GM19240 (cell line): ENCODE measurements at regions not wholly inside any gene's neighbourhood (a gene's known extent, or its start where the extent isn't known, plus 50 kb on each side); places are given as distances from the start of the nearest gene placed in this dataset.

Experiments
- DNase-seq: peaks from one replicate; pipeline ENCODE4 v3.0.0; 2011; ENCODE audit warnings: low spot score; ENCODE audit not compliant: insufficient read length

DNA sequence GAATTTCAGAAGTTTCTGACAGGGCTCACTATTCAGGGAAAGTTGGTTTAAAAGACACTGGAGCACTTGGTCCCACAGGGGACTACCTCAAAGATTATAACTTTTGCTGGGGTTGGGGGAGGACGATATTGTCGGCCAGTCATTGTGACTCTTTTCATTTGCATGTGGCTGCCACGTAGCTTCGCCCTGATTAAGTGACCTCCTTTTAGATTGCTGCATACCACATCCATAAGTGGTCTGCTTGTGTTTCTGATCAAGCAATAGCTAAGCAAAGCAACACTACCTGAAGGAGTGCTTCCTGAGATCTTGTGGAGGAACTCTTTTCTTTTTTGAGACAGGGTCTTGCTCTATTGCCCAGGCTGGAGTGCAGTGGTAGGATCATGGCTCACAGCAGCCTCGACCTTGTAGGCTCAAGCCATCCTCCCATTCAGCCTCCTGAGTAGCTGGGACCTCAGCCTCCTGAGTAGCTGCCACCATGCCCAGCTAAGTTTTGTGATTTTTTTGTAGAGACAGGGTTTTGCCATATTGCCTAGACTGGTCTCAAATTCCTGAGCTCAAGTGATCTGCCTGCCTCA is 691.3 kb downstream of the EPM2A start:
- no peak for DNase-seq

DNA sequence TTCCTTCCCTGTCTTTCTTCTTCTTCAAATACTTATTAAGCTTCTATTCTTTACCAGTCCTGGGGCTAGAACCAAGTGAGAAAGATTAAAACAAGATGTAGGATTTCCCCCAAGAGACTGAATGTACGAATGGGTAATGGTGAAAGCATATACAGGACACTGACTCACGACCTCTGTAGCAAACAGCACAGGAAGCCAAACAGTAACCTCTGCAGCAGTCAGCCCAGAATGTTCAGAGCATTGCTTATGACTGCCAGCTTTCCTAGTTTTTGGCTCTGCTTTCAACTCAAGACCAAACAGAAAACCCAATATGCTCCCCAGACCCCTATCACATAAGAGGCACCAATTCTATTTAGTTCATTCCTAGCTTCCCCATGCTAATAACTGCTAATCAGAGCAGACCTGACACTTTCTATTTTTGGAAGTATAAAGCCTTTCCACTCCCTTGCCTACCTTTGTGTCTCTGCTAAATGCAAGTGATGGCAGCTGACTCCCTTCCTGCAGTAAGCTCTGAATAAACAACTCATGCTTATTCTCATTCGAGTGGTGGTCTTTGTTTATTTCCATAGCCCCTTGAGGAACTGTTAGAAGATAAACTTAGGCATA is 690.6 kb downstream of the EPM2A start:
- no peak for DNase-seq

GRCh38 chr6:145045582-145045981 is 689.7 kb downstream of the EPM2A start:
- DNase-seq, result no peak

GRCh38 chr6:145047891-145048290 is 687.4 kb downstream of the EPM2A start:
- no peak for DNase-seq

DNA sequence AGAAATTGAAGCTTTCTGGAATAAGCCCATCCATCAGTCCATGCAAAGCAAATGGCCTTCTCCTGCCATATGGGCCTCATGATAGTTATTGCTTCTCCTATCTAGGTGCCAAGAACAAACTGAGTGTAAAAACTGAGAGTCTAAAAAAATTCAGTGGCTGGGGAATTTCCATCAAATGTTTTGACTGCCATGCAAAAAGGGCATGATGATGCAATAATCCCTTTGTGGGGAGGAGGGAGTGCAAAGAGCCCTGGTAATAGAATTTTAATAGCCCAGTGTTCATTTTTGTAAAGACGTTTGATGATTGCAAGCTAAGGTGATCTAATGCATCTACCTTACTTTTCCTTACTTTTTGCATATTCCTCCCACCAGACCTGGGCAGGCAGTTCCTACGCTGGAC is 683.7 kb downstream of the EPM2A start:
- no peak for DNase-seq

DNA sequence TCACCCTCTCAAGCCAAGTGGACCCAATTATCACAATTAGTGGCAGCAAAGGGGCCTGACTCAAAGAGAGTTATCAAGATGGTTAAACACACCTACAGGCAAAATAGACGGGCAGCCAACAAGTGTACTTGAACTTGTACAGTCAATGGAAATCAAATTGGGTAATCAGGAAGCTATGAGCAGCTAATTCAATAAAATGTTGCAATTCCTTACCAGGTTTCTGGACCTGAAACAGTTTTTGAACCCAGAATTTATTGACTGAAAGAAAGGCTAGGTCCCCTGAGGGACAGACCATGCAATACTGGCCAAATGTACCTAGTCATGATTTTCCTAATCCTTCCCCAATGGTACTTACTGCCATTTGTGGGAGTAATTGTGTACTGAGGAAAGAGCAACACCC is 679.8 kb downstream of the EPM2A start:
- DNase-seq, result no peak

- DNase-seq, result no peak
Observed at GRCh38 chr6:145060714-145061113, 674.6 kb downstream of the EPM2A start.

- DNase-seq, result no peak
Observed at GRCh38 chr6:145063091-145063490, 672.2 kb downstream of the EPM2A start.

DNA sequence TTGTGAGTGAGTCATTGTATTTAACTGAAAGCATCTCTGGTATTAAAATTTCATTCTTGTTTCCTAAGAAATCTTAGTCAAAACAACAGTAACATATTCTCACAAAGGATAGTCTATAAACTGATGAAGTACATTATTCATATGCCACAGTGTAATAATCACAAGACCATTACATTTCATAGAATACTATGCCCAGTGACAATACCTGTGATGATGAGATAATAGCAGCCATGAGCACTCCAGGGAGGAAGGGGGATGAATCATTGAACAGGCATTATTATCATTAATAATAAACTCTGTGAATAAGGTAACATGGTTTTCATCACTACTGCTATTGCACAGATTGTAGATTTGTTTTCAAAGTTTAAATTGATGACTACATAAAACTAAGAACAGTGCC is 667.9 kb downstream of the EPM2A start:
- no peak for DNase-seq

GRCh38 chr6:145068577-145068976 is 666.7 kb downstream of the EPM2A start:
- no peak for DNase-seq

- DNase-seq, result no peak
Observed at GRCh38 chr6:145069966-145070365, 665.4 kb downstream of the EPM2A start.

GRCh38 chr6:145070791-145071190 is 664.5 kb downstream of the EPM2A start:
- DNase-seq, result no peak

DNA sequence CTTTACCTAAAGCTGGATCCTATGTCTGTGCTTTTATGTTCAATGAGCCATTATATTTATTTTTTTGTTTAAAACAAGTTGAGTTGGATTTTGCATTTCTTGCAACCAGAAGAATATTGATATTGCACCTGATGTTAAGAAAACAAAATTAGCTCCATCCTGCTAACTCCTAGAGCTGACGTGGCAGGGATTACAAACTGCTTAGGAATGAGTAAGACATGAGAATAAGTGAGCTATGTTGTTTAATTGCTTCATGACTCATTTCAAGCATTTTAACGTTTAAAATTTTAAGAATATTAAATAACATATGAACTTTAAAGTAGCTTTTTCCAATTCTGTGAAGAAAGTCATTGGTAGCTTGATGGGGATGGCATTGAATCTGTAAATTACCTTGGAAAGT is 663.5 kb downstream of the EPM2A start:
- no peak for DNase-seq

GRCh38 chr6:145073811-145074210 is 661.5 kb downstream of the EPM2A start:
- no peak for DNase-seq

GRCh38 chr6:145074805-145075204 is 660.5 kb downstream of the EPM2A start:
- DNase-seq, result no peak

DNA sequence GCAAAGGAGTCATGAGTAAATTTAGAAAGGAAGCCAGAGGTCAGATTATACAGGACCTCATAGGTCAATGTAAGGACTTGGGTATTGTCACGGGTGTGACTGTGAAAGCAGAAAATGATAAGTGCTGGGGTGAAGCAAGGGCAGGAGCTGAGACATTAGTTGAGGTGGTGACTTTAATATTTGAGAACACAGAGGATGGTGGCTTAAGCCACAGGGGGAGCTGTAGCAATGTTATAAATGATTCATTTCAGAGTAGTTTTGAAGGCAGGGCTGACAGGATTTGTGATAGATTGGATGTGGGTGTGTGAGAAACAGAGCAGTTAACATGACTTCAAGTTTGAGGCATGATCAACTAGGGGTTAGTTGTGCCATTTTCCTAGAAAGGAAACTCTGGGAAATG is 659.9 kb downstream of the EPM2A start:
- DNase-seq, result no peak

- no peak for DNase-seq
Observed at GRCh38 chr6:145076115-145076841, 659.0 kb downstream of the EPM2A start.

DNA sequence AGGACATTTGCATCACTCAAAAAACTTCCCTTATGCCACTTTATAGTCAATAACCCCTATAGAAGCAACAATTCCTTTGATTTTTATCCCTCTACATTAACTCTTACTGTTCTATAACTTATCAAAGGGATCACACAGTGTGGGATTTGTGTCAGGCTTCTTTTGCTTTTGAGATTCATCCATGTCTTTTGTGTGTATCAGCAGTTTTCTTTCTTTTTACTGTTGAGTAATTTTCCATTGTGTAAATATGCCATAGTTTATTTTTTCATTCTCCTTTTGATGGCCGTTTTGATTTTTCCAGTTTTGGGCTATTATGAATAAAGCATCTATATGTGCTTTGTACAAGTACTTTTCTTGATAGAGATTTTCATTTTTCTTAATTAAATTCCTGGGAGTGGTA is 657.9 kb downstream of the EPM2A start:
- DNase-seq, result no peak

DNA sequence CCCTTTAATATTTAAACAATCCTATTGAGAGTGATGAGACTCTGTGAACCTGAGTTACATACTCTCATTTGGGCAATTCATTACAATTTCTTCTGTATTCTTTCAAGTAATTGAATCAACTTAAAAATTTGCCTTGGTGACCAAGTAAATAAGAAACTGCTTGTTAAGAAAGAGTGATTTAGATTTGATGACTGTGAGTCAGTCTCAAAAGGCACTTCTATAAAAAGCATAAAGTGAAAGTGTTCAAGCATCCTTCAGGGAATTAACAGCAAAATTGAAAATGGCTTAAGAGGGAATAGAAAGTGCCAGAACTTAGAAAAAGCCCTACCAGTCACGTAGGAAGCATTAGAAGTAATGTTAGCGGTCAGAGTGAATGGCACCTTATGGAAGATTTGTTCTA is 654.7 kb downstream of the EPM2A start:
- no peak for DNase-seq

GRCh38 chr6:145081677-145082076 is 653.6 kb downstream of the EPM2A start:
- no peak for DNase-seq

DNA sequence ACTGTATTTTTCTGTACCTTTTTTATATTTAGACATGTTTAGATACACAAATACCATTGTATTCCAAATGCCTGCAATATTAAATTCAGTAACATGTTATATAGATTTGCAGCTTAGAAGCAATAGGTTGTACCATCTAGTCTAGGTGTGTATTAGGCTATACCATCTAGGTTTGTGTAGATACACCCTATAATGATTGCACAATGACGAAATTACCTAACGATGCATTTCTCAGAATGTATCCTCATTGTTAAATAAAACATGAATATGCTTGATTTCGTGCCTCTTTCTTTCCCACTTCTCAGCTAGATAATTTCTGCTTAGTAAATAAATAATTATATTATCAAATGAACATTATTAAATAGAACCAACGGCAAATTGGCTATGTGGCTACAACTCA is 653.0 kb downstream of the EPM2A start:
- DNase-seq, result no peak

DNA sequence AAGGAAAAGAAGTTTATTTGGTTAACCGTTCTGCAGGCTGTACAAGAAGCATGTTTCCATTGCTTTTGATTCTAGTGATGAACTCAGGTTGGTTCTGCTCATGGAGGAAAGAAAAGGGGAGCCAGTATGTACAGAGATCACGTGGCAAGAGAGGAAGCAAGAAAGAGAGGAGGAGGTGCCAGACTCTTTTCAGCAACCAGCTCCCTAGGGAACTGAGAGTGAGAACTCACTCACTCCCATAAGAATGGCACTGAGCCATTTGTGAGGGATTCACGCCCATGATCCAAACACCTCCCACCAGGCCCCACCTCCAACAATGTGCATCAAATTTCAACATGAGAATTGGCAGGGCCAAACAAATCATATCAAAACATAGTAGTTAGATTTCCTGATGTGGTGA is 649.1 kb downstream of the EPM2A start:
- DNase-seq, result no peak

DNA sequence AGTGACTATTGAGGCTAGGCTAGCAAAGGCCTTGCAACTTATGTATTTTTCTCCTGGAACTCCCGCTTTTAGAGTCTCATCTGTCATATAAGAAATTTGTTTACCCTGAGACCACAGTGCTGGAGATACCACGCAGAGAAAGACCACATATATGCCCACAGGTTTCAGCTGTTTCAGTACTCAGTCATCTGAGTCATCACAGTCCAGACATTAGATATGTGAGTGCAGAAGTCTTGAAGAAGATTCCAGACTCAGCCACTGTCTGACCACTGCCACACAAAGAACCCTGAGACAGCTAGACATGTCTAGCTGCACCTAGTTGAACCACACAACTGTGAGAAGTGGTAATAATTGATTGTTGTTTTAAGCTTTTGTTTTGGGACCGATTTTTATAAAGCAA is 648.3 kb downstream of the EPM2A start:
- no peak for DNase-seq
